ENCODE measurements at regions not wholly inside any gene's neighbourhood (a gene's known extent, or its start where the extent isn't known, plus 50 kb on each side); places are given as distances from the start of the nearest gene placed in this dataset.
"Not testable (repeated sequence)": the region's sequence is repeated elsewhere in the genome, so short reads cannot be mapped to it uniquely, and the experiment has no call there.

DNA sequence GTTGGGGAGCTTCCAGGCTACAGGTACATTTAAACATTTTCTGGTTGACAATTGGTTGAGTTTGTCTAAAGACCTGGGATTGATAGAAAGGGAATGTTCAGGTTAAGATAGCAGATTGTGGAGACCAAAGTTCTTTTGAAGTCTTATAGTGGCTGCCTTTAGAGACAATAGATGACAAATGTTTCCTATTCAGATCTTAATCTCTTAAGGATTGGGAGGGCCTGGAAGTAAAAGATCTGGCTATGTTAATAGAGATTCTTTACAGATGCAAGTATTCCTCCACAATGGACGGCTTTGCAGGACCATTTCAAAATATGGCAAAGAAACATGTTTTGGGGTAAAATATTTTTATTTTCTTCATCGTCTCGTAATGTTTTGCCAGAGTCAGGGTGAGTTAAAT, 128.7 kb upstream of the TSC22D1 start:
- DNase-seq (ENCODE audit: low spot score): not testable (repeated sequence)

GRCh38 chr13:44703371-44703770, 127.2 kb upstream of the TSC22D1 start:
- peak; percentile 69 for DNase-seq (ENCODE audit: low spot score)

DNA sequence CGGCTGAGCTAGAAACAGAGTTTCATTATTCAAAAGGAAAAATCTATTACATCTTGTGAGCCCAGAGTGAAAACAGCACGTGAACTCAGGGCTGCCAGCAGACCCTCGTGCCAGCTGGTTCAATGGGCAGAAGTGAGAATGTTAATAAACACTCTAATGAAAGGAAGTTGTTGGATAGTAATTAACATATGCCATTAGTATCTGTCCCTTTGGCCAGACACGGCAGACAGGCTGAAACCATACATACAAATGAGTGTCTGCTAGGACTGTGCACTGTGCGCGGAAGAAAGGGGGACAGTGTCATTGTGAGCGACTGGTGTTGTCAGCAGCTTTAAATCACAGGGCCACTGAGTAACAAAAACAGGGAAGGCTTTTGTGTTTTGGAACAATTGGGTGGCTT, 121.9 kb upstream of the TSC22D1 start:
- DNase-seq (ENCODE audit: low spot score): no peak

- no peak for DNase-seq (ENCODE audit: low spot score)
These were observed 120.9 kb upstream of the TSC22D1 start for GRCh38 chr13:44697058-44697457.

DNA sequence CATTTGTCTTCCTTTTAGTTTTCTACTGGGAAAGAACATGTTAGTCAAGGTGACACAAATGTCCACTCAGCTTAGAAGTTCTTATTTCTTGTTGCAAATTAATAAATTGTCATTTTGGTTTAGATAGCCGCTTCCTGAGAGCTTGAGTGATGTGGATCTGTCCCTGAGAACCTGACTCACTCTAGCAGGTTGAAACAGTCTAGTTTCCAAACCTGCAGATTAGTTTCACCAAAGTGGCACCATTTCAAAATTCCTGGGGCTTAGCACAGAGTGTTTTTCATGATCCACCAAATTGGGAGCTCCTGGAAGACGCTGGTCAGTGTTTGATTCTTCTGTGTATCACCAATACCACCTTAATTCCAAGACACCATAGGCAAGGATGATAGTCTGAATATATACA, 119.4 kb upstream of the TSC22D1 start:
- no peak for DNase-seq (ENCODE audit: low spot score)

DNA sequence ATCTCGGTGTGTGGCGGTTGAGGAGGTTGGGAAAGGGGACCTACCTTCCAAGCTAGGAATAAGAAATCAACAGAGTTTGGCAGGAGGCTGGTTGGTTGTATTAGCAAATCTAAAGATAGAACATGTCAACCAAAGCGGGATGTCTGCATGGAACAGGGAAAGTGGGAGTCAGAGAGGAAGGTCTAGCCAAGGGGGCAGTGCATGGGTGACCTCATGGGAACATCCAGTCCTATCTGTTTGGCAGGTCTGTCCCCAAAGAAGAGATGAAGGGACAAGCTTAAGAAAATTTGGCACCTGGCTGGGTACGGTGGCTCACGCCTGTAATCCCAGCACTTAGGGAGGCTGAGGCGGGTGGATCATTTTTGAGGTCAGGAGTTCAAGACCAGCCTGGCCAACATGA, 118.7 kb upstream of the TSC22D1 start:
- no peak for DNase-seq (ENCODE audit: low spot score)

DNA sequence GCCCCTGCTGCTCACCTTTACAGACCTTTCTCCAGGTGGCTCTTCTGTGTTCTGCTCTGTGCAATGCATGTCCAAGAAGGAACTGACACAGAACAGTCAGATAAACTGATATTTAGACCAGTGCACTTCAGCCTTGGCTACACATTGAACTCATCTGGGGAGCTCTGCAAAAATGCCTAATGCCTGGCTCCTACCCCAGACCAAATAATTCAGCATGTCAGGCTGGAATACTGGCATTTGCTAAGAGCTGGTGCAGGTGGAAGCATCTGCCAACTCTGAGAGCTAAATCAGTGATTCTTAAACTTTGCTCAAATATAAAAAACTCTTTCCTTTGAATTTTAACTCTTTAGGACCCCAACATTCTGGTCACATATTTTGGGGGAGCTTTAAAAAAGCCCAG, 118.2 kb upstream of the TSC22D1 start:
- no peak for DNase-seq (ENCODE audit: low spot score)

- no peak for DNase-seq (ENCODE audit: low spot score)
These were observed 117.1 kb upstream of the TSC22D1 start for GRCh38 chr13:44693156-44693764.

DNA sequence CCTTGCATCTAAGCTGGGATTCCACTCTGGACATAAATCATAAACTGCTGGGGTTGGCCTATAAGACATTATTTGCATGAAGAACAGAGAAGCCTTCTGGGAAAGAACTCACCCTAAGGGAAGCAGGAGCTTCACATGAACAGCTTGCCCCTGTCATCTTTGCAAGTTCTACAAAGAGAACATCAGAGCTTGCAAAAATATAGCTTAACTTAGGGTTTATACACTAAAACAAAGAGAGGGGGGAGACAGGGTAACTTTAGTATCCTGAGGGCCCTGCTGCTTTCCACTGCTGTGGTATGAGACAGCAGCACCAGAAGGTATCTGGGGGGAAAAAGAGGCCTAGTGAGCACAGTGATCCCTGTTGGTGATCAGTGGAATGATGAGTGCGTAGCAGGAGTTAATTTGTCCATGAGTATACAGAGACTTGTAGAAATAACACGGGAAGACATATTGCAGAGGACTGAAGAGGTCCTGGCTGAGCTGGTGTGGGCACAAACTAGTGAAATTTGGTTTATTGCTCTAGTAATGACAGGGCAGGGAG, 116.1 kb upstream of the TSC22D1 start:
- DNase-seq (ENCODE audit: low spot score): no peak

DNA sequence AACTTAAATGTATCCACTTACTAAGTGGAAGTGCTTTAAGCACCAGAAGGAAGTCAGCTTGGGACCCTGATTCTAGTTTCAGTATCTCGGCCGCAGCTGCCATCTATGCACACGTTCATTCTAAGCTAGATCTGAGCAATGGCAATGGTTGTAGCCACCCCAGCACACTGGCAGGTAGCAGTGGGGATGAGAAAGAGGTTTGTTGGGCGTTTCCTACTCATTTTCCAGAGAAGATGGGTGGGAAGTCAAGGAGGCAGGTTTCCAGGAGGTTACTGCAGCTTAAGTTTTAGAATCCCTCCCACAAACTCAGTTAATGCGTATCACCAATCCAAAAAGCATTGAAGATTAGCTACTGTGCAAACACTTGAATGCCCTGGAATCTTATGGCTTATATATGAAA, 114.2 kb upstream of the TSC22D1 start:
- DNase-seq (ENCODE audit: low spot score): no peak

DNA sequence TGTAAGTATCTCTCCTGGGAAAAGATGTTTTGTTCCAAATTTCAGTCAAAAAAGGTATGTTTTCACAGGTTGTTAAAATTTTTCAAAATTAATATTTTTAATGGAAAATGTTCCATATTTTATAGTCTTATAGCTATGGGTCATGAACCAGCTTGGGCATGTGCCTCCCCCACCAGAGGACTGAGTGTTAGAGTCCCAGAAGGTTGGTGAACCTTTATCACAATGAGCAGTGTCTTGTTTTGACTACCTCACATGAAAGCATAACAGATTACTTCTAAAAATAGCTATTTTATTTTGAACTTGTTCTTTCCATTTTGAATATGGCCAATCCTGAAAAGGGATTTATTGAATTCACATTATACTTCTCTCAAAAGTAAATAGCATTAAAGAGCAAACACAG, 112.5 kb upstream of the TSC22D1 start:
- DNase-seq (ENCODE audit: low spot score): no peak

- DNase-seq (ENCODE audit: low spot score): no peak
These were observed 110.4 kb upstream of the TSC22D1 start for GRCh38 chr13:44686531-44686934.

GRCh38 chr13:44685641-44686040, 109.5 kb upstream of the TSC22D1 start:
- DNase-seq (ENCODE audit: low spot score): no peak

DNA sequence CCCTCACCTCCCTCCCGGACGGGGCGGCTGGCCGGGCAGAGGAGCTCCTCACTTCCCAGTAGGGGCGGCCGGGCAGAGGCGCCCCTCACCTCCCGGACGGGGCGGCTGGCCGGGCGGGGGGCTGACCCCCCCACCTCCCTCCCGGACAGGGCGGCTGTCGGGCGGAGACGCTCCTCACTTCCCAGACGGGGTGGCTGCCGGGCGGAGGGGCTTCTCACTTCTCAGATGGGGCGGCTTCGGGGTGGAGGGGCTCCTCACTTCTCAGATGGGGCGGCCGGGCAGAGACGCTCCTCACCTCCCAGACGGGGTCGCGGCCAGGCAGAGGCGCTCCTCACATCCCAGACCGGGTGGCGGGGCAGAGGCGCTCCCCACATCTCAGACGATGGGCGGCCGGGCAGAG, 106.3 kb upstream of the TSC22D1 start:
- not testable (repeated sequence) for DNase-seq (ENCODE audit: low spot score)

- no peak for DNase-seq (ENCODE audit: low spot score)
These were observed 104.7 kb upstream of the TSC22D1 start for GRCh38 chr13:44680746-44681355.

GRCh38 chr13:44679597-44679996, 103.5 kb upstream of the TSC22D1 start:
- no peak for DNase-seq (ENCODE audit: low spot score)

GRCh38 chr13:44678197-44678596, 102.1 kb upstream of the TSC22D1 start:
- no peak for DNase-seq (ENCODE audit: low spot score)

- no peak for DNase-seq (ENCODE audit: low spot score)
These were observed 100.4 kb upstream of the TSC22D1 start for GRCh38 chr13:44676534-44676933.

DNA sequence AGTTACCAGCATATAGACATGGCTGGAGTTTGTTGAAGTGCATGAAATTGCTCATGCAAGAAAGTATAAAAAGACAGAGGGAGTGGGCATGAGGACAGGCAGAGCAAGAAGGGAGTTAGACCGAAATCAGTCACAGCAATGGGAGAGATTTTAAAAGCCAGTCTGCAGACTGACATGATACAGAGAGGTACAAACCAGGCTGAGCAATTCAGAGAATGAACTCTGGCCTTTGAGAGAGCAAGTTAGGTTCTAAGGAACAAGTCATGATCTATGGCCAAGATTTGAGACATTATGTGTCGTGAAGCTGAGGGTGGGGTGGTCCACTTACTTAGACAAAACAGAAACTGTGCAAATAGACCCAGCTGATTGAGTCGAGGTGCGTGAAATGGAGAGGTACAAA, 93.4 kb upstream of the TSC22D1 start:
- DNase-seq (ENCODE audit: low spot score): no peak

GRCh38 chr13:44668688-44669087, 92.6 kb upstream of the TSC22D1 start:
- DNase-seq (ENCODE audit: low spot score): no peak

DNA sequence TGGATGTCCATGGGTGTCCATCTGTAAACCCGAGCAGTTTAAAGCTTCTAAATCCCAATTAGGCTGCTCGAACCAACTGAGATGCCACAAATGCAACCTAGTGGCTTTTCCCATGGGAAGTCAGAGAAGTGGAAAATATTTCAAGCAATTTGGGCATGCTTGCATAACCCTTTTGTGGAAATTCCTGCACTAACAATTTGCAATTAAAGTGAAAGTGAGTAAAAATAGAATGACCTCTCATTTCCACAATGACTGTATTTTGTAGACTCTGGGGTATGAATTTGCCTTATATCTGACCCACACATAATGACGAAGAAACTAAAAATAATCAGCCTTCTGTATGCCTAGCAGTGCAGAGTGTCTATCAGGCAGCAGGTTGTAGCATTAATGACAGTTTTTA, 91.8 kb upstream of the TSC22D1 start:
- peak; percentile 59 for DNase-seq (ENCODE audit: low spot score)

GRCh38 chr13:44666538-44666937, 90.4 kb upstream of the TSC22D1 start:
- peak; percentile 46 for DNase-seq (ENCODE audit: low spot score)

GRCh38 chr13:44664308-44664707, 88.2 kb upstream of the TSC22D1 start:
- no peak for DNase-seq (ENCODE audit: low spot score)

GRCh38 chr13:44662515-44662914, 86.4 kb upstream of the TSC22D1 start:
- DNase-seq (ENCODE audit: low spot score): no peak
